ENCODE measurements at regions not wholly inside any gene's neighbourhood (a gene's known extent, or its start where the extent isn't known, plus 50 kb on each side); places are given as distances from the start of the nearest gene placed in this dataset.

- CTCF ChIA-PET, result no interaction called here
- H3K4me3 ChIP-seq (ENCODE audit: low read depth, low read length), result no peak overlapping the region
- no peak overlapping the region for H3K27ac ChIP-seq (ENCODE audit: low read depth, low read length)
- no peak for DNase-seq (ENCODE audit: low read depth, low spot score)
- POLR2A ChIA-PET, result no interaction called here
- no peaks in the 10 kb centered on the region for H3K27me3 ChIP-seq (ENCODE audit: control insufficient read depth, insufficient read depth, low read length)
- no peaks in the 10 kb centered on the region for H3K9me3 ChIP-seq (ENCODE audit: control insufficient read depth, insufficient read depth, low read length)
- no peak for TF ChIP-seq CTCF (IDR thresholded peaks at IDR 0.05; ENCODE audit: low read depth, low read length)
Measured at GRCh38 chr20:7520361-7520760, 419.9 kb downstream of the HAO1 start.

- CTCF ChIA-PET, result no interaction called here
- no peak for DNase-seq (ENCODE audit: low read depth, low spot score)
- POLR2A ChIA-PET, result no interaction called here
Measured at GRCh38 chr20:7523288-7523687, 417.0 kb downstream of the HAO1 start.

GRCh38 chr20:7540018-7540417, 400.2 kb downstream of the HAO1 start:
- no peak for DNase-seq (ENCODE audit: low read depth, low spot score)
- no peak overlapping the region for H3K4me3 ChIP-seq (ENCODE audit: low read depth, low read length)
- no peaks in the 10 kb centered on the region for H3K27me3 ChIP-seq (ENCODE audit: control insufficient read depth, insufficient read depth, low read length)
- ChIA-PET CTCF (no interaction called here), POLR2A (no interaction called here)
- no peaks in the 10 kb centered on the region; the same call in 1 of the 2 replicates for H3K9me3 ChIP-seq (ENCODE audit: control insufficient read depth, insufficient read depth, low read length)
- no peak overlapping the region for H3K27ac ChIP-seq (ENCODE audit: low read depth, low read length)
- no peak for TF ChIP-seq CTCF (IDR thresholded peaks at IDR 0.05; ENCODE audit: low read depth, low read length)

More at GRCh38 chr20:7523288-7523687, 417.0 kb downstream of the HAO1 start:
- Histone ChIP-seq H3K4me3 (ENCODE audit: low read depth, low read length) (no peak overlapping the region), H3K27ac (ENCODE audit: low read depth, low read length) (no peak overlapping the region), H3K9me3 (ENCODE audit: control insufficient read depth, insufficient read depth, low read length) (peaks cover 2% of the 10 kb centered on the region; the same call in 1 of the 2 replicates), H3K27me3 (ENCODE audit: control insufficient read depth, insufficient read depth, low read length) (no peaks in the 10 kb centered on the region)
- no peak for TF ChIP-seq CTCF (IDR thresholded peaks at IDR 0.05; ENCODE audit: low read depth, low read length)

DNA sequence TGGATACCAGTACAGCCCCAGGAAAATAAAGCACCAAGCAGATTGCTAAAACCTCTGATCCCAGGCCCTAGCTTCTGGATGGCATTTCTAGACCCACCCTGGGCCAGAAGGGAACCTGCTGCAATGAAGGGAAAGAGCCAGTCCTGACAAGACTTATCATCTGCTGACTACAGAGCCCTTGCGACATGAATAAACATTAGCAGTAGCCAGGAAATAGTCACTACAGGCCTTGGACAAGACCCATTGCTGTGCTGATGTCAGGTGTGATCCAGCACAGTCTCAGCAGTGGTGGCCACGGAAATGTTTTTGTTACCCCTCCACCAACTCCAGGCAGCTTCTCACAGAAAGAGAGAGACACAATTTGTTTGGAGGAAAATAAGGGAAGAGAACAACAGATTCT, 399.3 kb downstream of the HAO1 start:
- POLR2A ChIA-PET, result no interaction called here
- CTCF ChIA-PET, result no interaction called here
- H3K9me3 ChIP-seq (ENCODE audit: control insufficient read depth, insufficient read depth, low read length), result no peaks in the 10 kb centered on the region; the same call in 1 of the 2 replicates
- no peaks in the 10 kb centered on the region for H3K27me3 ChIP-seq (ENCODE audit: control insufficient read depth, insufficient read depth, low read length)
- no peak overlapping the region for H3K4me3 ChIP-seq (ENCODE audit: low read depth, low read length)
- TF ChIP-seq CTCF (IDR thresholded peaks at IDR 0.05; ENCODE audit: low read depth, low read length), result no peak
- DNase-seq (ENCODE audit: low read depth, low spot score), result no peak
- no peak overlapping the region for H3K27ac ChIP-seq (ENCODE audit: low read depth, low read length)

DNA sequence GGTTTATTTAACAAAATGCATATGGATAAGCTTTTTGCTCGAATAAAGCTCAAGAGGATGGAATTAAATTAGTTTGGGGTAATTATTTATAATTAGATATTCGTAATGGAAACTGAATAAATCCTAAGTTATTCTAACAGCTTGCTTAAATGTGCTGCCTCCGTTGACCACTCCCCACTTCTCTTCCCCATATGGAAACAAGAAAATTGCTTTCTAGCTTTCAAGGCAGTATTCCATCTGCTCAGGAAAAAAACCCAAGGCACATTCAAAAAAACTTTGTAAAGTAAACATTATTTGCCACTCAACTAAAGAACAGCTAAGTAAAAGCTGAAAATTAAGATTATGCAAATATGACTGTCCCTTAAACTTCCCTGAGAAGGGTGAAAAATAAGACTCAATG, 369.2 kb downstream of the HAO1 start:
- ChIA-PET CTCF (no interaction called here), POLR2A (no interaction called here)
- Histone ChIP-seq H3K27me3 (ENCODE audit: control insufficient read depth, insufficient read depth, low read length) (no peaks in the 10 kb centered on the region), H3K27ac (ENCODE audit: low read depth, low read length) (no peak overlapping the region), H3K4me3 (ENCODE audit: low read depth, low read length) (no peak overlapping the region), H3K9me3 (ENCODE audit: control insufficient read depth, insufficient read depth, low read length) (no peaks in the 10 kb centered on the region)
- DNase-seq (ENCODE audit: low read depth, low spot score), result no peak
- no peak for TF ChIP-seq CTCF (IDR thresholded peaks at IDR 0.05; ENCODE audit: low read depth, low read length)
